Kidney glomerular epithelial cell (primary cell): ENCODE measurements at regions not wholly inside any gene's neighbourhood (a gene's known extent, or its start where the extent isn't known, plus 50 kb on each side); places are given as distances from the start of the nearest gene placed in this dataset.

Experiments
- DNase-seq: peaks from one replicate; lab custom pipeline; 2025; lab: John Stamatoyannopoulos, UW

GRCh38 chr4:180926277-180926676 is 1316.9 kb upstream of the TENM3 start:
- no peak for DNase-seq

DNA sequence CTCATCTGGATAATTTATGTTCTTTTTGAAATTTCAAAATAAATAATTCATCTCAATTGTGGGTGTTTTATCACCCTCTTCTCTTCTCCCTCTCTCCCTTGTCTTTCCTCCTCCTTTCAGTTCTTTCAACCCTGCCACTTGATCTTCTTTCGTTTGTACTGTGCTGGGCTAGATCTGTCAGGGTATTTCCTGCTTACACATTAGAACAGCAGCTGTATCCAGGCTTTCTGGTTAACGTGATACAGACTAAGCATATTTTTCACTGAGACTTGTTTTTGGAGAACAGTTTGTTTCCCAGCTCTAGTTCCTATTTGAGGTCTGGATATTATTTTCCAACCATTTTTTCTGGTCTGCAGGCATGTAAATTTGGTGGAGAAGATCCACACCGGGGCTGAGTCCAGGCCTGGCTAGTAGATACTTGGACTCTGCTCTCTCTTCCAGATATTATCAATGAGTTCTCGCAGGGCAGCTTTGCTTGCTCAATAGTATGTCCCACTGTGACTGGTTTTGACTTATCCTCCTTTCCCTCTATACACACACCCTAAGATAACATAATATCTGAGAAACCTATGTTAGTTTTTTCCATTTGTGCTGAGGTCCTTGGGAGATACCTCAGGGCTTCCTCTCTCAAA is 1310.7 kb upstream of the TENM3 start:
- DNase-seq = no peak

DNA sequence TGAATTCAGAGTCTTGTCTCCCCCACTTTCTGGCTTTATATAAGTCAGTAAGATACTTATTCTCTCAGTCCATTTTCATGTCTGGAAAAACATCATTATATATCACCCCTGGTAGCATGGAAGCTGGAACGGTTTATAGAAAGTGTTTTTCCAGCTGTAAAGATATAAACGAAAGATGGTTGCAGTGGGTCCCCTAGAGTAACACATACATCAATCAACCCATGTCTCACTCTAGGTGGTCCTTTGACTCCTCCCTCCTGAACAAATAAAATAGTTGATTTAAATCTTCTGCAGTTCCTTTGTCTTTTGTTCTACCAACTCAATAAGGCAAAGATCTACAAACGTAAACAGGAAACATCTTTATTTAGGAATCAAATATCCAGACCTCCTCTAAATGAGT is 1306.1 kb upstream of the TENM3 start:
- no peak for DNase-seq

DNA sequence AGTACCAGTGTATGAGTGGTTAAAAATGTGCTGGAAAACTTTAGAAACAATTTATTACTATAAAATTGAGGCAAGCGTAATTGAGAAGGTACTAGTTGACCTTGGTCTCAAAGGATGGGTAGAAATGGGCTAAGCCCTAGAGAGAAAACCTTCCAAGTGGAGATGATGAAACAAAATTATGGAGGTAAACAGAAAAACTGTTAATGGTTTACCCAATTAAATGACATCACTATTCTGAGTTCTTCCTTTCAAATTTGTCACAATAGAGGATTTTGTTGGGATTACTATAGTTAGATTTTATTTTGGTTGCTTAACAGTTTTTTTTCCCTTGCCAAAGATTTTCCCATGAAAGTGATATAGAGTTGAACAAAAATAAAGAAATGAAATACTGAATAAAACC is 1302.5 kb upstream of the TENM3 start:
- no peak for DNase-seq

DNA sequence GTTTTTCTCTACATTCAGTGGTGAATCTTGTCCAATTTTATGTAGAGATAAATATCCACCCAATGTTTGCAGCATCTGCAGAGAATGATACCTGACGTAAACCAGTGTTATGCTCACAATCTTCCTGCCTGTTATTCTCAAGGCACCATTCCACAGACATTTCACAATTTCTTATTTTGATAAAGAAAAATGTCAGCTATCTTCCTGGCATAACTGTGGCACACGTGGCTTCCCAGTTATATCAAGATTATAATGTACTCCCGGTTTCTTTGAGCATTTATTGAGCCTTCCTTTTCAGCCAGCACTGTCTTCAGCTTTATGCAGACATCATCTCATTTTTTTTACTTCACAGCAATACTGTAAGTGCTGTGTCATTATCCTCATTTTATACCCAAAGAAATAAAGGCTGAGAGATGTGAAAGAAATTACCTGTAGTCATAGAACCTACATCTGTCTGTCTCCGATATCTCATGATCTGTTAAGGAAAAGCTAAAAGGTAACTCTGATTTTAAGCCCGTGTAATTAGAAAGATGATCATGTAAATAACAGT is 1300.8 kb upstream of the TENM3 start:
- DNase-seq = no peak

DNA sequence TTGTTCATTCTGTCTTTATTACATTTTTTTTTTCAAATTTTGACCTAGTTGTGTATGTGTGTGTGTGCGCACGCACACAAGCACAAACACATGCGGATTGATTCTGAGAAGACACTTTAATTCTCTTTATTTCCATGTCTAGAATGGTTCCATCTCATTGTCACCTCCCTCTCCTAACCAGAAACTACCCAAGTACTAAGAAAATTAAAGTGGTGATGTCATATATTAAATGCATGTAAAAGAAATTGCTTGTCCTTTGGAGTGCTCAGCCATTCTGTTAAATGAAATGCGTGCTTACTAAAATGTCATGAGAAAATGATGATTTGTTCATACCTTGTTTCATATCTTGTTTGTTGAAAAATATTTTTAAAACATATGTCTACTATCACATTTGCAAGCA is 1297.0 kb upstream of the TENM3 start:
- no peak for DNase-seq

GRCh38 chr4:180947425-180947824 is 1295.8 kb upstream of the TENM3 start:
- no peak for DNase-seq

- no peak for DNase-seq
Measured at GRCh38 chr4:180949424-180950213, 1293.6 kb upstream of the TENM3 start.

- no peak for DNase-seq
Measured at GRCh38 chr4:180950377-180950776, 1292.8 kb upstream of the TENM3 start.

- DNase-seq = no peak
Measured at GRCh38 chr4:180951312-180951711, 1291.9 kb upstream of the TENM3 start.

- no peak for DNase-seq
Measured at GRCh38 chr4:180953572-180953971, 1289.6 kb upstream of the TENM3 start.

DNA sequence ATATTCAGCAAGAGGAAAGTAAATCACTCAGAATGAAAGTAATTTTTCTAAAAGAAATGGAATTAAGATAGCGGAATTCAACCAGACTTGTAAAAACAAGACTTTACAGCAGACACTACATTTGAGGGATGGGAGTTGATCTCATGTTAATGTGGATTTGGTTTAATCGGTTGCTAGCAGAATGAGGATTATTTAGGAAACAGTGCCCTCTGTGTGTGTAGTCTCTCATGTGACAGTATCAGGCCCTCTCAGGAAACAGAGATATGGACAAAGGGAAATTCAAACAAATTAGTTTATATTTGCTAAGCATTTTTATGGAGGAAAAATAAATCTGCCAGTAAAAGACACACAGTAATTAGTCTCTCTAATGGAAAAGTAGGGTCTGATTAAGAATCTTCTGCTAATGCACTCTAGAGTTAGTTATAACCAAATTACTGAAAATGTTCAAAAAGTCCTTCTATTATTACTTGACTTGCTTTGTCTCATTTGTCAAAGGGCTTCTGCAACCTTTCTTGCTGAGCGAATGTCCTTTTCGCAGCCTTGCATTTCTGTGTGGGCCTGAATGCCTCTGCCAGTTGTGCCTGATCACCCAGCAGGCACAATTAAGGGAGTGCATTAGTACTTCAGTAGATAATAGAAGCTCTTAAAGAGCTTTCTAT is 1282.3 kb upstream of the TENM3 start:
- no peak for DNase-seq

DNA sequence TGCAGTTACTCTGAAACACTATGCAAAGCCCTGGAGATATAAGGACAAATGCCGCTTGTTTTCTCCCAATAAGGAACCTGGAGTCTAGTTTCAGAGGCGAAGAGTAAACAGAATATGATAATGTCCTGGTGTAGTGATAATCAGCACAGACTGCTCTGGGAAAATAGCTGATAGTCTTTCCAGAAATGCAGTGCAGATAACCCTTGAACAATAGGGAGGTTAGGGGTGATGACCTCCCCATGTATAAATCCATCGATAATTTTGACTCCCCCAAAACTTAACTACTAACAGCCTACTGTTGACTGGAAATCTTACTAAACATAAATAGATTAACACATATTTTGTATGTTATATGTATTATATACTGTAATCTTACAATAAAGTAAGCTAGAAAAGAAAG is 1280.9 kb upstream of the TENM3 start:
- no peak for DNase-seq

GRCh38 chr4:180966312-180966711 is 1276.9 kb upstream of the TENM3 start:
- DNase-seq = no peak

GRCh38 chr4:180967936-180968335 is 1275.3 kb upstream of the TENM3 start:
- DNase-seq = no peak

- DNase-seq = no peak
Measured at GRCh38 chr4:180973894-180974293, 1269.3 kb upstream of the TENM3 start.

DNA sequence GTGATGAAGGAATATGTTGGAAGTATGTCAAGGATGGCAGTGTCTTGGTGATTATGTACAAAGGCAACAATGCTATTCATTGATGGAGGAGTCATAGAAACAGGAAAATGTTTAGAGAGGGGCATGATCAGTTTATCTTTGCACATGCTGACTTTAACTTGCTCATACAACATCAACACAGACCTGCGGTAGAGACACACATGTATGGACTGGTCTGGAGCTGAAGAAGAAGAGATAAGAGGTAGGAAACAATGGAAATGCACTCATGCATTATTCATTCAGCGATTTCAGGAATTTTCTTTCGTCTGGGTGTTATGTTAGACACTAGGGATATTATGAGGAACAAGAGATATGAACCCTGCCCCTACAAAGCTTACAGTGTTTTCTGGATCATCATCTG is 1252.3 kb upstream of the TENM3 start:
- DNase-seq = no peak

GRCh38 chr4:180993244-180993836 is 1249.9 kb upstream of the TENM3 start:
- no peak for DNase-seq

DNA sequence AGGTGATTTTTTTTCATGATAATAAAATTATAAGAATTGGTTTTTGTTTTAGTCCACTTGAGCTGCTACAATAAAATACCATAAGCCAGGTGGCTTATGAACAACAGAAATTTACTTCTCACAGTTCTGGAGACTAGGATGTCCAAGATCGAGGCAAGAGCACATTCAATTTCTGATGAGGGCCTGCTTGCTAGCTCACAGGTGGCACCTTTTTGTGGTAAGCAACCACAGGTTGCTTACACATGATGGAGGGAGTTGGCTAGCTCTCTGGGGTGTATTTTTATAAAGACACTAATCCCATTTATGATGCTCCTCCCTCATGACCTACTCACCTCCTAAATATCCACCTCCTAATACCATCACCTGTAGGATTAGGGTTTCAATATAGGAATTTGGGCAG is 1248.5 kb upstream of the TENM3 start:
- DNase-seq = no peak

GRCh38 chr4:180999217-180999616 is 1244.0 kb upstream of the TENM3 start:
- DNase-seq = no peak

DNA sequence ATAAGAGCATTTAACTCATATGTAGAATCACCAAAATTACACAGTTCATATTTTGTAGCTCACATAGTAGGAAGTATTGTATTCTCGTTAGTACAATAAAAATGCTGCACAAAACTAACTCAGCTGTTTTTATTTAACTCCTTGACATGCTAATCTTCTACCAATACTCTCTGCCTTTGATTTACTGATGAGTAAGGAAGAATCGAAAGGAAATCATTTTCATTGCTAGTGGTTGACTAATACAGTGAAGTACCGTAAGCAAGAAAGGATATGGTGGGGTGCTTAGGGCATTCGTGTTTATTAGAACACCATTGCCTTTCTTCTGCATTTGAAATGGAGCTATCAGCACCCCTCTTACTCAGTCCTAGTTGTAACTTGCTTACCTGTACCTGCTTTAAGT is 1239.1 kb upstream of the TENM3 start:
- no peak for DNase-seq

GRCh38 chr4:181006499-181007260 is 1236.5 kb upstream of the TENM3 start:
- no peak for DNase-seq
